HG03064 (cell line): ENCODE measurements at regions not wholly inside any gene's neighbourhood (a gene's known extent, or its start where the extent isn't known, plus 50 kb on each side); places are given as distances from the start of the nearest gene placed in this dataset.
"Not testable (repeated sequence)": the region's sequence is repeated elsewhere in the genome, so short reads cannot be mapped to it uniquely, and the experiment has no call there.

ENCODE experiments used
- ATAC-seq: cut with Tn5 transposase; IDR thresholded peaks from one replicate; pipeline ENCODE4 v1.9.1; 2021; ENCODE audit warnings: low read depth; ENCODE audit not compliant: unreplicated experiment

DNA sequence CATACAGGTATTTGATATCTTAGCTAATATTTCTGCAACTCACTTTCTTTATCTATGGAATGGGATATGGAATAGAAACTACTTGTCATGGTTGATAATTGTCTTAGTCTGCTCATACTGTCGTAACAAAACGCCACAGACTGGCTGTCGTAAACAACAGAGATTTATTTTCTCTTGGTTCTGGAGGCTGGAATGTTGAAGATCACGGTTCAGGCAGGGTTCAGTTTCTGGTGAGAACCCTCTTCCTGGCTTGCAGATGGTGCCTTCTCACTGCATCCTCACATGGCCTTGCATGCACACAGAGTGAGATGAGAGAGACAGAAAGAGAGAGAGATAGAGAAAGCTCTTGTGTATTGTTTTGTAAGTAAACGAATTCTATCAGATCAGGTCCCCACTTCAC lies 332.7 kb upstream of the MAGI2 start:
- no peak for ATAC-seq

DNA sequence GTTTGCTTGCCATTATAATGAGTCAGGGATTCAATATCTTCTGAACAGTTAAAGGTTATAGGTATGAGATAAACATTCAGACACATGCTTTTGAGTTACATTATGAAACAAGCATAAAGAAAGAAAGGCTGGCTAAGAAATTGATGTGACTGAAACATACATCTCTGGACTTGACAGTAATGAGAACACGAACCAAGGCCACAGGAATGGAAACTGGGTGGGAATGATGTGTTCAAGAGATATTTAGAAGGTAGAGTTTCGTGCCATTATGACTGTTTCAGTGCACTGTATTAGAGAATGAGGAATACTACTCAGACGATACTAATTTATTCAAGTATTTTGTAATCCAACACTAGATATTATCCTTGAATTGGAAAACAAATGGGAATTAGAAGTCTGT lies 332.1 kb upstream of the MAGI2 start:
- ATAC-seq, result no peak

DNA sequence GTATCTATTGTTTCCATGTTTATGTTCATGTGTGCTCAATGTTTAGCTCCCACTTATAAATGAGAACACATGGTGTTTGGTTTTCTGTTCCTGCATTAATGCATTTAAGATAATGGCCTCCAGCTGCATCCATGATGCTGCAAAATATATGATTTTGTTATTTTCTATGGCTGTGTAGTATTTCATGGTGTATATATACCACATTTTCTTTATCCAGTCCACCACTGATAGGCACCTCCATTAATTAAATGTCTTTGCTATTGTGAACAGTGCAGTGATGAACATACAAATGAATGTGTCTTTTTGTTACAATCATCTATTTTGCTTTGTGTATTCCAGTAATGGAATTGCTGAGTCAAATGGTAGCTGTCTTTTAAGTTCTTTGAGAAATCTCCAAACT lies 329.4 kb upstream of the MAGI2 start:
- no peak for ATAC-seq

DNA sequence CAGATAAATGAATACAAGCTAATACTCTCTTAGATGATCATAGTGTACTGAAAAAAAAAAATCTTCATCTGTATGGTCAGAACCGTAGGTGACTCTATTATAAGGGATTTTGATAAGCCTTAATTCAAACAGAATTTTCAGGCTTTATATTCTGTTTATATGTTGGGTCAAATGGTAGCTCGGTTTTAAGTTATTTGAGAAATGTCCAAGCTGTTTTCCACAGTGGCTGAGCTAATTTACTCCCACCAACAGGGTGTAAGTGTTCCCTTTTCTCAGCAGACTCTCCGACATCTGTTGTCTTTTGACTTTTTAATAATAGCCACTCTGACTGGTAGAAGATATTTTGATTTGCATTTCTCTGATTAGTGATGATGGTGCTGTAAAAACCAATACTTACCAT lies 328.8 kb upstream of the MAGI2 start:
- ATAC-seq, result no peak

DNA sequence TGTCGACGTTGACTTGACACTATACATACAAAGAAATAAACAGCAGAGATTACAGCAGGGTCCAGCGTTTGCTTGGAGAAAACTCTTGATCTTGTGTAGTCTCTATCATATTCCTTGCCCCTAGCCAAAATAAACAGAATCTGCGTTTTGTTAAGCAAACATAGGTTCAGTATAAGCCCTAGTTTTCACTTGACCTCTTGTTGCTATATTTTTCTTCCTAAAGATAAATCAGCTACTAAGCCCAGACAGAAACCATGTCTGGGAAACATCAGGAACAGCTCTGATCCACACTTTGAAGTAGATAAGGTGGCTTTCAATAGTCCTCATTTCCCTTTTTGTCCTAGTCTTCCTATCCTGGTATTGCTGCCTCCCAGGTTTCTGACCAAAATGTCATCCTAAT lies 328.2 kb upstream of the MAGI2 start:
- no peak for ATAC-seq

DNA sequence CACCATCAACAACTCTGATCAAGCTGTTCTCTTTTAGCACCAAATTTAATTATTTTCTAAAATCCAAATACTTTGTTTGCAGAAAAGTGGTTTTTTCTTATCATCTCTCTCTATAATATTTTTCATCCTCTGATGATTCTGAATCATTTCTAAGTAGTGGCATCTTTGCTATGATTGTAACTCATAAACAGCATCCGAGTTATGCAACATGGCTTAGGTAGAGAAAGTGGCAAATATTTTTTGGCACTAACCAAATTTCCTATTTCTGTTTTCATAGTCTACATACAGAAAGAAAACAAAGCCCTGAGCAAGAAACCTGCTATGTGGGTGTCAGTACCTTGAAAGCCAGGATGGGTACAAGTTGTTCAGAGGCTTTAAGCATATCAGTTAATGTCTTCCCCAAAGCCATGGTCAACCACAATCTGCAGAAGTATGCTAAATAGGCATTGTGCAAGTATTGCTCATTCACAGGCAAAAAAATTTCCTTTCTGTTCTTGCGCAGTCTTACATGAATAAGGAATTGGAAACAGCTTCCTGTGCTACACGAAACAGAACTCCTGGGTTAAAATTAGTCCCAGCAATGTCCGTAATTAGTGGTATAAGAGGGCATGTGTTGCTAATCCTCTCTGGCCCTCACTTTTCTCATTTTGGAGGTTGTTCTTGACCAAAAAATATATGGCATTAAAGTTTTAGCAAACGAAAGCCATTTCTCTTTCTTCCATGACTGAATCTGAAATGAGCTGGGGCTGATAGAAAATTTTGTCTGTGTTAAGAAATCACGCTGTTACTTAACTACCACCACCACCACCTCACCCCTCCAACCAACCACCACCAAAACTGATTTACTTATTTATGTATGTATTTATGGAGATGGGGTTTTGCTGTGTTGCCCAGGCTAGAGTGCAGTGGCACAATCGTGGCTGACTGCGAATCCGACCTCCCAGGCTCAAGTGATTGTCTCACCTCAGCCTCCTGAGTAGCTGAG lies 325.6 kb upstream of the MAGI2 start:
- ATAC-seq, result no peak

DNA sequence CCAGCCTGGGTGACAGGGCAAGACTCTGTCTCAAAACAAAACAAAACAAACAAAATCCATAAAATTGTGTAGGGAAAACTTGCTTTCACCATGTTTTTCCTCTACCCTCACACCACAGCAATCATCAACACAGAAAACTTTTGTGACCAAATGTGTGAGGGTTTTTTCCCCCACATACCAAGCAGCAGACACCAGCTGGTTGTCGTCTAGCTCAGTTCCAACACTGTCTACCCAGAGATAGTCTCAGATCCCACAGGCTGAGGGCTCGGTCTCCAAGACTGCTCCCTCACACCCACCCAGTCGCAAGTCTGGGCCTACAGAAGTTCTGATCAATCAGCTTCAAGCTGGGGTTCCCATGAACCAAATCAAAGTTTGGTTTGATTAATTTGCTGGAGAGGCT lies 322.4 kb upstream of the MAGI2 start:
- ATAC-seq, result no peak

DNA sequence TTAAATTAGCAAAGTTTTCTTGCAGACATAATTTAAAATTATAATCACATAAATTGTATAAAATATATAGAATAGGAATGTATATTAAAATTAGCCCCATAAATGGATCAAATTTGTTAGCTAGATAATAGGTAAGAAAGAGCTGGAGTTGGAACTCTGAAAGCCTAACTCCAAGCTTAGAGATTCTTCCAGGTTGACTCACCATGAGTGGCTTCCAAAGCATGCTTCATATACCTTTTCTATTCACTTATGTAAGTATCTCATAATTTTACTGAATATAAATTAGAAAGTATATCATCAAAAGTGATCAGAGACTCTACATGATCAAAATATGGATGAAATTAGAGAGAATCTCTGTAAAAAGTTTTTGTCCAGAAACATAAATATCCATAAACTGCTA lies 320.7 kb upstream of the MAGI2 start:
- no peak for ATAC-seq

DNA sequence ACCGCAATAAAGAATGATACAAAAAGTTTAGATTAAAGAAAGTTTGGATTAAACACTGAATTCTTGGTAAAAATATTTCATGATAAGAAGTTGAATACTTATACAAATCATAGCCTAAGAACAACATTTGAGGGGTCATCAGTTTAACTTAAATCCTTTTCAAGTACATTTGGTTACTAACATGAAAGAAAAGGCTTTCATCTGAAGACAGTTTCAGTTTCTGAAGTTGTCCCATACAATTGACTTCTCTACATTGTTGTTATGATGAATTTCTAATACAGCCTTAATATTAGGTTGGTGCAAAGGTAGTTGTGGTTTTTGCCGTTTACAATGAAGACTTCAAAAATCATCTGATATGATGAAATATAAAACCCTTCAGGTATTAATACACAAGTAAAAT lies 317.5 kb upstream of the MAGI2 start:
- no peak for ATAC-seq

DNA sequence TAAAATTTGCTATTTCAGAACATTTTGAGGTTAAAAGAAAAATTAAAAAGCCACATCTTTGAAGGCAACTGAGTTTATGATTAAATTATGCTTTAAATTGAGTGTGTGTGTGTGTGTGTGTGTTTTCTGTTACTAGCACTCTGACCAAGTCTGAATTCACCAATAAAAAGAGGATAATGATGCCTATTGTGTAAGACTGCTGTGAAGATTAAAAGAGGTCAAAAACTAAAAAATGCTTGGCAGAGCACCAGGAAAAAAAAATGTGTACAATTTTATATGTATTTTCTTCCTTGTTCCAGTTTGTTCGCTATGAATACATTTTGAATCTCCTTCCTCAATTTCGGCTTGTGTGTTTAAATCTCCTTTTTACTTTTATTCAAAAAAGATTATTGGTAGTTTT lies 316.6 kb upstream of the MAGI2 start:
- no peak for ATAC-seq

DNA sequence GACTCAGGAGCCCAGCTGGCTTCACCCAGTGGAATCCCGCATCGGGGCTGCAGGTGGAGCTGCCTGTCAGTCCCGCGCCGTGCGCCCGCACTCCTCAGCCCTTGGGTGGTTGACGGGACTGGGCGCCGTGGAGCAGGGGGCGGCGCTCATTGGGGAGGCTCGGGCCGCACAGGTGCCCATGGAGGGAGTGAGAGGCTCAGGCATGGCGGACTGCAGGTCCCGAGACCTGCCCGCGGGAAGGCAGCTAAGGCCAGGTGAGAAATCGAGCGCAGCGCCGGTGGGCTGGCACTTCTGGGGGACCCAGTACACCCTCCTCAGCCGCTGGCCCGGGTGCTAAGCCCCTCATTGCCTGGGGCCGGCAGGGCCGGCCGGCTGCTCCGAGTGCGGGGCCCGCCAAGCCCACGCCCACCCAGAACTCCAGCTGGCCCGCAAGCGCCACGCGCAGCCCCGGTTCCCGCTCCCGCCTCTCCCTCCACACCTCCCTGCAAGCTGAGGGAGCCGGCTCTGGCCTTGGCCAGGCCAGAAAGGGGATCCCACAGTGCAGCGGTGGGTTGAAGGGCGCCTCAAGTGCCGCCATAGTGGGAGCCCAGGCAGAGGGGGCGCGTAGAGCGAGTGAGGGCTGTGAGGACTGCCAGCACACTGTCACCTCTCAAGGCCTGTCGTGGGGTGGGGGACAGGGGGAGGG lies 314.6 kb upstream of the MAGI2 start:
- ATAC-seq, result not testable (repeated sequence)

DNA sequence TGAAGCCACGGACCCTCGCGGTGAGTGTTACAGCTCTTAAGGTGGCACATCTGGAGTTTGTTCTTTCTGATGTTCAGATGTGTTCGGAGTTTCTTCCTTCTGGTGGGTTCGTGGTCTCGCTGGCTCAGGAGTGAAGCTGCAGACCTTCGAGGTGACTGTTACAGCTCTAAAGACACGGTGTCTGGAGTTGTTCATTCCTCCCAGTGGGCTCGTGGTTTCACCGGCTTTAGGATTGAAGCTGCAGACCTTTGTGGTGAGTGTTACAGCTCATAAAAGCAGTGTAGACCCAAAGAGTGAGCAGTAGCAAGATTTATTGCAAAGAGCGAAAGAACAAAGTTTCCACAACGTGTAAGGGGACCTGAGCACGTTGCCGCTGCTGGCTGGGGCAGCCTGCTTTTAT lies 313.7 kb upstream of the MAGI2 start:
- not testable (repeated sequence) for ATAC-seq

DNA sequence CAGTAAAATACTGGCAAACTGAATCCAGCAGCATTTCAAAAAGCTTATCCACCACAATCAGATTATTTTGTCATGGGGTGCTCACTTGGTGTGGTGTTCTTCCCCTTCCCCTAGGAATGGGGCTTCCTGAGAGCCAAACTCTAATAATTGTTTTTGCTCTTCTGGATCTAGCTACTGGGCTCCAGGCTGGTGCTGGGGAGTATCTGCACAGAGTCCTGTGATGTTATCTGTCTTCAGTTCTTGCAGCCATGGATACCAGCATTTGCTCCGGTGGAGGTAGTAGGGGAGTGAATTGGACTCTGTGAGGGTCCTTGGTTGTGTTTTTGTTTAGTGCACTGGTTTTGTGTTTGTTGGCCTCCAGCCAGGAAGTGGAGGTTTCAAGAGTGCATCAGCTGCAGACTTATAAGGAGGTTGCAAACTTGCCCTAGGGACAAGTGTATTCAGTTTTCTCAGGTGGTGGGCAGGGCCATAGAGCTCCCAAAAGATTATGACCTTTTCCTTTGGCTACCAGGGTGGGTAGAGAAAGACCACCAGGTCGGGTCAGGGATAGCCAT lies 308.5 kb upstream of the MAGI2 start:
- no peak for ATAC-seq

DNA sequence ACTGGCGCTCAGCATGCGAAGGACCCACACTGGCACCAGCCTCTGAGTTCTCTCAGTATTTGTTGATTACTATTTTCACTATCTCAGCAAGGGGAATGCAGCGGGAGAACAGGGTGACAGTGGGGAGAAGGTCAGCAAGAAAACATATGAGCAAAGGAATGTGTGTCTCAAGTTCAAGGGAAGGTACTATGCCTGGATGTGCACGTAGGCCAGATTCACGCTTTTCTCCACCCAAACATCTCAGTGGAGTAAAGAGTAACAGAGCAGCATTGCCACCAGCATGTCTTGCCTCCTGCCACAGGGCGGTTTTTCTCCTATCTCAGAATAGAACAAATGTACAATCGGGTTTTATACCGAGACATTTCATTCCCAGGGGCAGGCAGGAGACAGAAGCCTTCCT lies 297.5 kb upstream of the MAGI2 start:
- not testable (repeated sequence) for ATAC-seq

DNA sequence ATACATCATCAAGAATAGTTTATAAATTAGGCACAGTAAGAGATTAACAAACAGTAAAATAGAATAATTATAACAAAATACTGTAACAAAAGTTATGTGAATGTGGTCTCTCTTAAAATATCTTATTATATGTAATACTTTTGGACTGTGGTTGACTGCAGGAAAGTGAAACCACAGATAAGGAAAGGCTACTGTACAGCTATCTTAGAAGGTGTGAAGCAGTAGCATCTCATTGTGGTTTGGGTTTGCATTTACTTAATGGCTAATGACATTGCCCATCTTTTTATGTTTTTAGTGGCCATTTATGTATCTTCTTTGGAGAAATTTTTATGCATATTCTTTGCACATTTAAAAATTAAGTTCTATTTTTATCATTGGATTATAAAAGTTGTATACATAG lies 296.4 kb upstream of the MAGI2 start:
- ATAC-seq, result no peak

DNA sequence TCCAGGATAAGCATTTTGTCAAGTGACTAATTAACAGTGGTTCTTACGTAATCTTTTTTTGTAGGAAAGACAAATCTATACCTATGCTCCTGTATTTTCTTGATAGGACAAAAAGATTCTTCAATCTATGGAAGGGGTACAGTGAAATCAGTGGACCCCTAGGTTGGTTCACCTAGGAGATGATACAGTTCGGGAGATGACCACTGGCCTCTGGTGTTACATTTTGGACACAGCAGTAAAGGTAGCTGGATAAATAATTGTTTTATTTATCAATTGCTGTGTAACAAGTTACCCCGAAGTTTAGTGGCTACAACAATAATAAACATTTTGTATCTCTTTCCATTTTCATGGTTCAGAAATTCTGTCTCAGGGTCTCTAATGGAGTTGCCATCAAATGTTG lies 288.2 kb upstream of the MAGI2 start:
- ATAC-seq, result no peak

DNA sequence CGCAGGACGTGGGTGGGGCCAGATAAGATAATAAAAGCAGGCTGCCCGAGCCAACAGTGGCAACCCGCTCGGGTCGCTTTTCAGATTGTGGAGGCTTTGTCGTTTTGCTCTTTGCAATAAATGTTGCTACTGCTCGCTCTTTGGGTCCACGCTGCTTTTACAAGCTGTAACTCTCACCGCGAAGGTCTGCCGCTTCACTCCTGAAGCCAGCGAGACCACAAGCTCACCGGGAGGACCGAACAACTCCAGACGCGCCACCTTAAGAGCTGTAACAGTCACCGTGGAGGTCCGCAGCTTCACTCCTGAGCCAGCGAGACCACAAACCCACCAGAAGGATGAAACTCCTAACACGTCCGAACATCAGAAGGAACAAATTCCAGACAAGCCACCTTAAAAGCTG lies 286.6 kb upstream of the MAGI2 start:
- ATAC-seq, result no peak

DNA sequence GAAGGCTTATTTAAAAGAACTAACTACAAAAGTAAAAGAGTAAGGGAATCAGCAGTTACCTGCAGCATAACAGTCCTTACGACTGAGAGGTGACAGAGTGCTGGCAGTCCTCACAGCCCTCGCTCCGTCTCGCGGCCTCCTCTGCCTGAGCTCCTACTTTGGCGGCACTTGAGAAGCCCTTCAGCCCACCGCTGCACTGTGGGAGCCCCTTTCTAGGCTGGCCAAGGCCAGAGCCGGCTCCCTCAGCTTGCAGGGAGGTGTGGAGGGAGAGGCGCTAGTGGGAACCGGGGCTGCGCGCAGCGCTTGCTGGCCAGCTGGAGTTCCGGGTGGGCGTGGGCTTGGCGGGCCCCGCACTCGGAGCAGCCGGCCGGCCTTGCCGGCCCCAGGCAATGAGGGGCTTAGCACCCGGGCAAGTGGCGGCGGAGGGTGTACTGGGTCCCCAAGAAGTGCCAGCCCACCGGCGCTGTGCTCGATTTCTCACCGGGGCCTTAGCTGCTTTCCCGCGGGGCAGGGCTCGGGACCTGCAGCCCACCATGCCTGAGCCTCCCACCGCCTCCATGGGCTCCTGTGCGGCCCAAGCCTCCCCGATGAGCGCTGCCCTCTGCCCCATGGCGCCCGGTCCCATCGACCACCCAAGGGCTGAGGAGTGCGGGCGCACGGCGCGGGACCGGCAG lies 285.7 kb upstream of the MAGI2 start:
- ATAC-seq, result not testable (repeated sequence)

DNA sequence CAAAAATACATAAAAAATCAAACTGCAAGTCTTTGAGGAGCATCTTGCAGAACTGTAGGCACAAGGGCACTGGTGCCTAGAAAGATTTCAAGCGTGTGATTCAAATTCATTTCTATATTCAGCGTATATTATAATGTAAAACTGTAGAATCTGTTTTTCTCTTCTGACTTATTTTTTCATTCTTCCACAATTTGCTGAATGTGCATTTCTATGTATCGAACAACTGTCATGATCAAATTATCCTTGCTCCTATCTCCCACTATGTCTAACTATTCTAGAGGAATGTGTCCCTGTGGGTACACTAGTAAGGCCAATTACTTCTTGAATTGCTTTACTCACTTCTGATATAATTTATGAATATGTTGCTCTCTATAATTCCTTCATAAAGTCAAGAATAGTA lies 283.0 kb upstream of the MAGI2 start:
- no peak for ATAC-seq

DNA sequence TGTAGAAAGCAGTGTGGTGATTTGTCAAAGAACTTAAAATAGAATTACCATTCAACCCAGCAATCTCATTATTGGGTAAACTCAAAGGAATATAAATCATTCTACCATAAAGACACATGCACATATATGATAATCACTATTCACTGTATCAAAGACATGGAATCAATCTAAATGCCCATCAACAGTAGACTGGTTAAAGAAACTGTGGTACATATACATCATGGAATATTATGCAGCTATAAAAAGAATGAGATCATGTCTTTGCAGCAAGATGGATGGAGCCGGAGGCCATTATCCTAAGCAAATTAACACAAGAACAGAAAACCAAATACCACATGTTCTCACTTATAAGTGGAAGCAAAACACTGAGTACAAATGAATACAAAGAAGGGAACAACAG lies 281.5 kb upstream of the MAGI2 start:
- ATAC-seq, result no peak

DNA sequence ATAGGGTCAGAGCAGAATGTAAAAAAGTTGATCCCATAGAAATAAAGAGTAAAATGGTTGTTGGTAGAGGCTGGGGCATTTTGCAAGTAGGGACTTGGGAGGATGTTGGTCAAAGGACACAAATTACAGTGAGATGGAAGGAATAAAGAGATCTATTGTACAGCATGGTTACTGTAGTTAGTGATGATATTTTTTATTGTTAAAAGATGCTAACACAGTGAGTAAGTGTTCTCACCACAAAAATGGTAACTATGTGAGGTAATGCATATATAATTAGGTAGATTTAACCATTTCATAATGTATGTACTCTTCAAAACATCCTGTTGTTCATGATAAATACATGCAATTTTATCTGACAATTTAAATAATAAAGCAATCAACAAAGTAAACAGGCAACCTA lies 280.7 kb upstream of the MAGI2 start:
- ATAC-seq, result no peak
